Mammary epithelial cell (primary cell): ENCODE measurements at regions not wholly inside any gene's neighbourhood (a gene's known extent, or its start where the extent isn't known, plus 50 kb on each side); places are given as distances from the start of the nearest gene placed in this dataset.

Experiments
- CTCF ChIP-seq, 2 donors: IDR thresholded peaks in 1 of 2; conservative IDR thresholded peaks in 1 of 2; 2 replicates each; pipeline ENCODE4 v1.5.1; 2011 to 2012; ENCODE audit warnings: inconsistent platforms in 2 of 2, low read length in 2 of 2, mild to moderate bottlenecking in 2 of 2, control low read depth in 1 of 2, low read depth in 1 of 2; ENCODE audit not compliant: insufficient read depth in 1 of 2; ENCODE audit errors: extremely low read depth in 1 of 2
- EZH2 ChIP-seq: IDR thresholded peaks from 2 replicates; pipeline ENCODE4 v1.6.1; 2012; ENCODE audit warnings: low read length, inconsistent platforms, borderline replicate concordance

GRCh38 chr6:113539202-113539601 is 317.9 kb upstream of the MARCKS start:
- TF ChIP-seq EZH2 (no peak), CTCF (conservative IDR thresholded peaks at IDR 0.05 in 1 of 2, IDR thresholded peaks at IDR 0.05 in 1 of 2; ENCODE audit: extremely low read depth in 1 of 2, insufficient read depth in 1 of 2, low read depth in 1 of 2, low read length in 2 of 2) (no peak)
